ENCODE measurements at regions not wholly inside any gene's neighbourhood (a gene's known extent, or its start where the extent isn't known, plus 50 kb on each side); places are given as distances from the start of the nearest gene placed in this dataset.

DNA sequence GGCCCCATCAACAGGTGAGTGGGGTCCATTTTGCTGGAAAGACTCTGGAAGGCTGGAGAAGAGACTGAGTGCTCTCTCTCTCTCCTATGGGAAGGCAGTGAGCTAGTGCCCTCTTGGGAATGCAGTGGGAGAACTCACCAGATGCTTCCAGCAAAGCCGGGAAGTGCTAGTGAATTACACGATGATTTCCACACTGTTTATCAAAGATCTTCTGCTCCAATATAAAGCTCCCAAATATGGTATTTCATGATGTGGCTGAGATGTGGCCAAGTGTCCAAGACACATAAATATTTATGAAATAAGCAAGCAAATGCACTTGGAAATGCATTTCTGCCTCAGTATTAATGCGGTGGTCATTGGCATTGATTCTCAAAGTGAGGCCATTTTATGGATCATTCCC, 135.9 kb downstream of the VAPA start:
- FAIRE-seq (no peak), DNase-seq (ENCODE audit: low read depth) (no peak)
- no peaks in the 10 kb centered on the region for H3K36me3 ChIP-seq (ENCODE audit: control insufficient read depth, insufficient read depth, low read length)
- no peak overlapping the region for H3K4me3 ChIP-seq (ENCODE audit: low read depth, low read length)
- H3K27me3 ChIP-seq (ENCODE audit: control insufficient read depth, insufficient read depth, low read length), result no peaks in the 10 kb centered on the region
- TF ChIP-seq CTCF (IDR thresholded peaks at IDR 0.05; ENCODE audit: insufficient read depth, low read length, severe bottlenecking), result no peak

- H3K27me3 ChIP-seq (ENCODE audit: control insufficient read depth, insufficient read depth, low read length), result no peaks in the 10 kb centered on the region
- no peaks in the 10 kb centered on the region for H3K36me3 ChIP-seq (ENCODE audit: control insufficient read depth, insufficient read depth, low read length)
- H3K4me3 ChIP-seq (ENCODE audit: low read depth, low read length), result no peak overlapping the region
- DNase-seq (ENCODE audit: low read depth) (no peak), FAIRE-seq (no peak)
- no peak for TF ChIP-seq CTCF (IDR thresholded peaks at IDR 0.05; ENCODE audit: insufficient read depth, low read length, severe bottlenecking)
Measured at GRCh38 chr18:10050956-10051355, 137.1 kb downstream of the VAPA start.

GRCh38 chr18:10051877-10052631, 138.2 kb downstream of the VAPA start:
- no peak for FAIRE-seq
- H3K27me3 ChIP-seq (ENCODE audit: control insufficient read depth, insufficient read depth, low read length), result no peaks in the 10 kb centered on the region
- TF ChIP-seq CTCF (IDR thresholded peaks at IDR 0.05; ENCODE audit: insufficient read depth, low read length, severe bottlenecking), result no peak
- DNase-seq (ENCODE audit: low read depth), result no peak
- no peaks in the 10 kb centered on the region for H3K36me3 ChIP-seq (ENCODE audit: control insufficient read depth, insufficient read depth, low read length)
- H3K4me3 ChIP-seq (ENCODE audit: low read depth, low read length), result no peak overlapping the region

DNA sequence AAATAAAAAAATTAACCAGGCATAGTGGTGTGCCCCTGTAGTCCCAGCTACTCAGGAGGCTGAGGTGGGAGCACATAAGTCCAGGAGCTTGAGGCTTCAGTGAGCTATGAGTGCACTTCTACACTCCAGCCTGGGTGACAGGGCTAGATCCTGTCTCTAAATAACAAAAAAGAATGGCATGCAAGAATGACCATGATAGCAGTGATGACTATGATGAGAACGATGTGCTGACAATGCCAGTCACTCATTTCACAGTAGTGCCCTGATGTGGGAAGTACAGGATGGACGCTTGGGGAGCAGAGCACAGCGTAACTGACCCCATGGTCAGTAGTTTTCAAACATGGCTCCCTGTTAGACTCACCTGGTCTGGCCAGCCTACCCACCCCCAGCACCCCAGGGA, 139.1 kb downstream of the VAPA start:
- Histone ChIP-seq H3K4me3 (ENCODE audit: low read depth, low read length) (no peak overlapping the region), H3K27me3 (ENCODE audit: control insufficient read depth, insufficient read depth, low read length) (no peaks in the 10 kb centered on the region), H3K36me3 (ENCODE audit: control insufficient read depth, insufficient read depth, low read length) (no peaks in the 10 kb centered on the region)
- TF ChIP-seq CTCF (IDR thresholded peaks at IDR 0.05; ENCODE audit: insufficient read depth, low read length, severe bottlenecking), result no peak
- DNase-seq (ENCODE audit: low read depth) (no peak), FAIRE-seq (no peak)

DNA sequence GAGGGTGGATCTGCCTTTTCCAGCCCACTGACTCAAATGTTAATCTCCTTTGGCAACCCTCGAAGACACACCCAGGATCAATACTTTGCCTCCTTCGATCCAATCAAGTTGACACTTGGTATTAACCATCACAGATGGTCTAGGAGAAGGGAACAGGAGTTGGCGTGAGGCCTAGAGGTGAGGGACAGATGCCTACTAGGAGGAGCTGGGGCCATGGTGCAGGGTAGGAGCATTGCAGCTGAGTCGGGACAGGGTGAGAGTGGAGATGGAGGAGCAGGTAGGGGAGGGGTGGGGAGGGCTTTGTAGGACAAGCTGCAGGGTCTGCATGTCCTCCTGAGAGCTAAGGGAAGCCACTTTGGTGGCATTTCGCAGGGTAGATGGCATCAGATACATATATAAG, 140.0 kb downstream of the VAPA start:
- no peak overlapping the region for H3K4me3 ChIP-seq (ENCODE audit: low read depth, low read length)
- FAIRE-seq (no peak), DNase-seq (ENCODE audit: low read depth) (no peak)
- TF ChIP-seq CTCF (IDR thresholded peaks at IDR 0.05; ENCODE audit: insufficient read depth, low read length, severe bottlenecking), result no peak
- no peaks in the 10 kb centered on the region for H3K36me3 ChIP-seq (ENCODE audit: control insufficient read depth, insufficient read depth, low read length)
- no peaks in the 10 kb centered on the region for H3K27me3 ChIP-seq (ENCODE audit: control insufficient read depth, insufficient read depth, low read length)

DNA sequence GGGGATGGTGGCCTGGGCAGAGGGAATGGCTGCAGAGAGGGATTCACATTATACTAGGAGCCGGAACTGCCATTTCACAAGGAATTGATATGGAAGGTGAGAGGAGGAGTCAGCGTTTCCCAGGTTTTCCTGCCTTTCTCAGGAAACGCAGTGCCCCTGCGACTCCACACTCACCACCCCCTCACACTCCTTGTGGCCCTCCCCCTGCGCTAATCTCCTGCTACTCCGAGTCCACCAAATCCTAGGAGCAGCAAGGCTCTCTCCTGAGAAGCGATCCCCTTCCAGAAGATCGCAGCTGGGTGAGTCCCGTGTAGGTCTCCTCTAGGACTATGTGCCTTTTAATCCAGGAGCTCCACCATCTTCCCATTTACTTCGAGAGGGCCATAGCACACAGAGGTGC, 140.6 kb downstream of the VAPA start:
- no peak overlapping the region for H3K4me3 ChIP-seq (ENCODE audit: low read depth, low read length)
- H3K36me3 ChIP-seq (ENCODE audit: control insufficient read depth, insufficient read depth, low read length), result no peaks in the 10 kb centered on the region
- no peak for TF ChIP-seq CTCF (IDR thresholded peaks at IDR 0.05; ENCODE audit: insufficient read depth, low read length, severe bottlenecking)
- DNase-seq (ENCODE audit: low read depth) (no peak), FAIRE-seq (no peak)
- no peaks in the 10 kb centered on the region for H3K27me3 ChIP-seq (ENCODE audit: control insufficient read depth, insufficient read depth, low read length)

All from bronchial epithelial cell (primary cell).